AG09319 (cell line): ENCODE measurements at regions not wholly inside any gene's neighbourhood (a gene's known extent, or its start where the extent isn't known, plus 50 kb on each side); places are given as distances from the start of the nearest gene placed in this dataset.

ENCODE experiments used
- DNase-seq: peaks from one replicate; pipeline ENCODE4 v3.0.0-alpha.2; 2010; ENCODE audit warnings: low read depth; ENCODE audit errors: extremely low read depth
- TF ChIP-seq, protein P1 (sequence below): IDR thresholded peaks from 2 replicates; pipeline ENCODE4 v1.5.1; 2011; ENCODE audit warnings: low read depth, mild to moderate bottlenecking, inconsistent platforms, low read length, moderate library complexity

DNA sequence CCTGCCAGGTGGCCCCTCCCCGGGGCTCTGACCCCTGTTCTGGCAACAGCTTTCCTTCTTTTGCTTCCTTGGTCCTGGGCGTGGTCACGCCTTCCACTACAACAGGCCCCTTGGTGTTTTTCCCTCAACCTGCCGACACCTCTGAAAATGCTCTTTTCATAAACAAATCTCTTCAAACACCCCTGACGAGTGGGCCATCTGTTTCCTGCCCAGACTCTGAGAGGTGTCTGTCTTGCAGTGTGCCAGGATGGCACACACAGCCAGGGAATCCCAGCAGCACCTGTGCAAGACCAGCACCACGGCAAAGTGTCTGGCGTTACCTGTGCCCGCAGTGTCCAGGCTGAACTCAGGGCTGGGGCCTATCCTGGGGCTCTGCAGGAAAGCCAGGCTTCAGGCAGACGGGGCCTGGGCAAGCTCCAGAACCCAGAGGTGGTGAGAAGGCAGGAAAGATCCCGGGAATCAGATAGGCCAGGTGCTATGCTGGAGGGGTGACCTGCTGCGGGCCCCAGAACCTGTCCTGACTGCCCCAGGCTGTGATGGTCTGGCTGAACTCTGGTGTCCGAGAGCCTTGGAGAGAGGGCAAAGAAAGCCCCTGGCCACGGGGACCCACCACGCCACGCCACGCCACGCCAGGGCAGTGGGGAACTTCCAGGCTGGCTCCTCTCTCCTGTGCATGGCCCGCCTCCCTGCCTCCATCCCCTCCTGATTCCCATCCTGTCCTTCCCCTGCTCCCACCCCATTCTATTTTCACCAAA is 88.9 kb downstream of the SIK1 start:
- TF ChIP-seq, protein P1, sequence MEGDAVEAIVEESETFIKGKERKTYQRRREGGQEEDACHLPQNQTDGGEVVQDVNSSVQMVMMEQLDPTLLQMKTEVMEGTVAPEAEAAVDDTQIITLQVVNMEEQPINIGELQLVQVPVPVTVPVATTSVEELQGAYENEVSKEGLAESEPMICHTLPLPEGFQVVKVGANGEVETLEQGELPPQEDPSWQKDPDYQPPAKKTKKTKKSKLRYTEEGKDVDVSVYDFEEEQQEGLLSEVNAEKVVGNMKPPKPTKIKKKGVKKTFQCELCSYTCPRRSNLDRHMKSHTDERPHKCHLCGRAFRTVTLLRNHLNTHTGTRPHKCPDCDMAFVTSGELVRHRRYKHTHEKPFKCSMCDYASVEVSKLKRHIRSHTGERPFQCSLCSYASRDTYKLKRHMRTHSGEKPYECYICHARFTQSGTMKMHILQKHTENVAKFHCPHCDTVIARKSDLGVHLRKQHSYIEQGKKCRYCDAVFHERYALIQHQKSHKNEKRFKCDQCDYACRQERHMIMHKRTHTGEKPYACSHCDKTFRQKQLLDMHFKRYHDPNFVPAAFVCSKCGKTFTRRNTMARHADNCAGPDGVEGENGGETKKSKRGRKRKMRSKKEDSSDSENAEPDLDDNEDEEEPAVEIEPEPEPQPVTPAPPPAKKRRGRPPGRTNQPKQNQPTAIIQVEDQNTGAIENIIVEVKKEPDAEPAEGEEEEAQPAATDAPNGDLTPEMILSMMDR: no peak
- DNase-seq: no peak

DNA sequence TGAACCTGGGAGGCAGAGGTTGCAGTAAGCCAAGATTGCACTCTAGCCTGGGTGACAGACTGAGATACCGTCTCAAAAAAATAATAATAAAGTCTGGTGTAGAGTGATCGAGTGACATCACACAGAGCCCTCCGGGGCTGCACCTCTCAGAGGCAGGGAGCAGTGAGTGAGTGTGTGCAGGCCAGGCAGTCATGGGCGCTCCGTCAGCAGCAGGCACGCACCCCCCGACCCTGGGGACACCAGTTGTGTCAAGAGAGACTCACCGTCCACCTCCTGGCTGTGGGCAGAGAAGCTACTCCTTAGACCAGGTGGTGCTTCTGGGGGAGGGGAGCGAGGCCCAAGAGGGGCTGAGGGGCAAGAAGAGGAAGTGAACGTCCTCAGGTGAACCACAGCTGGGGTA is 91.8 kb downstream of the SIK1 start:
- no peak for DNase-seq
- TF ChIP-seq, protein P1: no peak

DNA sequence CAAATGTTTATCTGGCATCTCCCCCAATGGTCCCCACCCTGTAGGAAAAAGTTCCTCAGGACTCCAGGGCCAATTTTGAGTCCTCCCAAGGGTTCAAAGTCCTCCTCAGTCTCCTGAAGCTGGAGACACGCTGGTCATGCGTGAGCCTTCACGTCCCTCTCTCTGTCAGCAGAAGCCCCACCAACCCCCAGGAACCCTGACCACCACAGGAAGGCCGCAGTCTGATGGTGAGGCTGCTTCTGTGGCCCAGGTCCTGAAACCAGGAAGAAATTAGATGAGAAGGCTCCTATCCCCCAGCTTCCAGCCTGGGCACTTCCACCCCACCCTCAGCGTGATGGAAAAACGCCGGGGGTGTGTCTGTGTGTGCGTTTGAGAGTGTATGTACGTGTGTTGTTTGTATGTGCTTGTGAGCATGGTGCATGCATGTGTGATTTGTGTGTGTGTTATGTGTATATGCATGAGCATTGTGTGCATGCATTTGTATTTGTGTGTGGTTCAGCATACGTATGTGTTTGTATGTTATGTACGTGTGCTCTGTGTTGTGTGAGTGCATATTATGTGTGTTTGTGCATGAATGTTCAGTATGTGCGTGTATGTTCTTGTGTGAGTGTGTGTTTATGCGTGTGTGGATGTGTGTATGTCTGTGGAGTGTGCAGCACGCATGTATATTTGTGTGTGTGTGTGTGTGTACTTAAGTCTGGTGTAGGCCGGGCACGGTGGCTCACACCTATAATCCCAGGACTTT is 92.5 kb downstream of the SIK1 start:
- no peak for DNase-seq
- TF ChIP-seq, protein P1: no peak

DNA sequence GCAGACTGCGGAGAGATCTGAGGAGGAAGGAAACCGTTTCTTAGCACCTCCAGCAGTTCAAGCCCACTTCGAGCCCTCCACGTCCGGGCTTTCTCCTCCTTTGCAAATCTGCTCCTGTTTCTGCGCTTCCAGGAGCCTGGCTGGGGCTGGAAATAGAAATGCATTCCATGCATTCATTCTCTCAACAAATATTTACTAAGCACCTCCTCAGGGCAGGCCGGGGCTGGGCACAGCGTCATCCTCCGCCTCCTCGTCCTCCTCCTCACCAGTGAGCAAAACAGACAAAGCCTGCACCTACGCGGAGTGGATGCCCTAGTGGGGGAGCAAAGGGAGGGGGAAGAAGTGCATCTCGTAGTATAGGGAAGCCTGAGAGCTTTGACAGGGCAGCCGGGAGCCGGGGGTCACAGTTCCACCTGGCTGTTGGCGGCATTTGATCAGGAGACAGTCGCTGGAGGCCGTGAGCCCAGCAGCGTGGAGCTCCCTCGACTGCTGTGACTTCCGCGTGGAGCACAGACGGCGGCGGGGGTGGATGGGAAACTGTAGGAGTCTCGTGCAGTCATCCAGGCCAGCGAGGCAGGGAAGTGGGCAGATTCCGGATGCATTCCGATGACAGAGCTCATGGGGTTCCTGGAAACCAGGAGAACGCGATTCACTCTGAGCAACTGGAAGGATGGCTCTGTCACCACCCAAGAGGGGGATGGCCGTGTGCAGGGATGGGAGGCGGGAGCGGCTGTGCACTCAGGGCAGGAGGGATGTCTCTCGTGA is 93.5 kb downstream of the SIK1 start:
- peak; percentile 24 for DNase-seq
- TF ChIP-seq, protein P1: no peak

DNA sequence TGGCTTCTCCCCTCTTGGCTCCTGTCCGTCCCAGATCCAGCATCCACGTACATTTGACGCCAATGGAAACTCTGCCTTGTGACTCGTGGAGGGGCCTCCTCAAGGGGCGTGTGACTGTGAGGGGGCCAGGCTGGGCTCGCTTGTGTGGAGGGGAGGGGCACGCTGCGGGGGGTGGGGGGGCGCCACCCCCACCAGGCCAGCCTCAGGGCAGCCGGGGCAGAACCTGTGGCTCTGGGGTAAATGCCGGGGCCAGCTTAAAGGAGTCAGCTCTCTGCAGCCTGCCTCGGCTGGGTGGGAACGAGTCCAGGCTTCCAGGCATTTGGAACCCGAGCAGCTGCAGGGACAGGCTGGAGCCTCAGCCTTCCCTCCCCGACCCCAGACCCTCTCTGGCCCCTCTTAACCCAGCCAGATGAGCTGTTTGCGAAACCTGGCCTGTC is 94.1 kb downstream of the SIK1 start:
- DNase-seq: no peak
- TF ChIP-seq, protein P1: no peak

DNA sequence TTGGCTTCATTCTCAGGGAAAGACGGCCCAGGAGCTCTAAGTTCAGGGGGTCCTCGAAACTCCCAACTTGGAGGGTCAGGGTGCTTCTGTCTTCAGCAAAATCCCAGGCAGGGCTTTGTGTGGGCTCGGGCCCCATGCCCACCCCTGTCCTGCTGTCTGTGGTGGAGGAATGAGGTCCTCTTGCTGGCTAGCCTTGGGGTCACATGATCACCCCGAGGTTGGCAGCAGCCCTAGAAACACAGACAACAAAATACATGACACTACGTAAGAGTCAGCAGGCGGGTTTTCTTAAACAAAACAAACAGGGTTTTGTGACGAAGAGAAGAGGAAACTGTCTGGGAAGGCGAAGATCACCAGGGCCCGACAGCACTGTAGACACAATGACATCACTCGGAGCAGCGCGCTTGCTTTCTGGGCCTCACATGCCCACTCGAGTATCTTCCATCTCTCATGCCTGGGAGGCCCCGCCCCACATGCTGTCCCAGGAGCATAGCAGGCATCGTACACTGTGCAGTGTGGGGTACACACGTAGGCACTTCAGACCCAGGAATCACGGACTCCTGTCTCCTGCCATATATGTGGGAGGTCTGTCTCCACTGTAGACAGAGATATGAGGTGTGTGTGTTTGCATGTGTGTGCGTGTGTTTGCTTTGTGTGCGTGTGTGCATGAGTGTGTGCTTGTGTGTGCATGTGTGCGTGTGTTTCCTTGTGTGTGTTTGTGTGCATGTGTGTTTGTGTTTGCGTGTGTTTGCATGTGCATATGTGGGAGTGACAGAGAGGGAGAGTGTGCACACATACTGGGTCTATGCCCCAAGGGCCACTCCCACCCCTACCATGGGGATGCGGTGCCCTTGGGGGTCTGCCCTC is 94.7 kb downstream of the SIK1 start:
- DNase-seq: no peak
- TF ChIP-seq, protein P1: no peak
